GM12878 (cell line): ENCODE measurements at regions not wholly inside any gene's neighbourhood (a gene's known extent, or its start where the extent isn't known, plus 50 kb on each side); places are given as distances from the start of the nearest gene placed in this dataset.

ENCODE experiments used
- CTCF ChIP-seq, 3 experiments: IDR thresholded peaks in 2 of 3; conservative IDR thresholded peaks in 1 of 3; 2 replicates each; pipeline ENCODE4 v1.5.1; 2011; ENCODE audit warnings: low read depth in 3 of 3, low read length in 3 of 3, mild to moderate bottlenecking in 3 of 3, control low read depth in 2 of 3, moderate library complexity in 2 of 3, inconsistent platforms in 1 of 3, mixed read lengths in 1 of 3; ENCODE audit not compliant: control insufficient read depth in 2 of 3, insufficient read depth in 1 of 3; ENCODE audit errors: extremely low read depth in 1 of 3
- EZH2 ChIP-seq: IDR thresholded peaks from 2 replicates; pipeline ENCODE4 v1.6.1; 2012; ENCODE audit warnings: low read depth, mild to moderate bottlenecking, control low read depth, inconsistent platforms, low read length, borderline replicate concordance; ENCODE audit not compliant: control insufficient read depth
- FOS ChIP-seq: IDR thresholded peaks from 3 replicates; pipeline ENCODE4 v1.6.1; 2011; ENCODE audit warnings: borderline replicate concordance; ENCODE audit not compliant: insufficient read length; ENCODE audit errors: extremely low read depth
- JUND ChIP-seq: IDR thresholded peaks from 2 replicates; pipeline ENCODE4 v1.6.1; 2012; ENCODE audit warnings: low read depth, mild to moderate bottlenecking, low read length, improper control_type of control experiment, moderate library complexity
- MXI1 ChIP-seq: fragments of 150-350 bp; IDR thresholded peaks from 2 replicates; pipeline ENCODE4 v1.6.1; 2011; ENCODE audit warnings: low read depth, mild to moderate bottlenecking, inconsistent platforms, low read length, improper control_type of control experiment
- NFXL1 ChIP-seq: fragments of 450-650 bp; IDR thresholded peaks from 2 replicates; pipeline ENCODE4 v1.6.1; 2017; ENCODE audit warnings: antibody characterized with exemption, mild to moderate bottlenecking, borderline replicate concordance
- POLR2A ChIP-seq: IDR thresholded peaks from 2 replicates; pipeline ENCODE4 v1.6.1; 2011; ENCODE audit warnings: low read depth, mild to moderate bottlenecking, low read length
- RCOR1 ChIP-seq: conservative IDR thresholded peaks from 2 replicates; pipeline ENCODE4 v1.6.1; 2012; ENCODE audit warnings: low read depth, low read length, improper control_type of control experiment
- SKIL ChIP-seq: fragments of 450-650 bp; IDR thresholded peaks from 2 replicates; pipeline ENCODE4 v1.6.1; 2017; ENCODE audit warnings: mild to moderate bottlenecking, low read depth, inconsistent platforms; ENCODE audit not compliant: poor library complexity, severe bottlenecking
- SMC3 ChIP-seq: IDR thresholded peaks from 2 replicates; pipeline ENCODE4 v1.6.1; 2011; ENCODE audit warnings: low read length, improper control_type of control experiment, borderline replicate concordance
- TCF7 ChIP-seq: IDR thresholded peaks from 2 replicates; pipeline ENCODE4 v1.6.1; 2014; ENCODE audit warnings: antibody characterized with exemption, borderline replicate concordance
- USF1 ChIP-seq: IDR thresholded peaks from 2 replicates; pipeline ENCODE4 v1.6.1; 2011; ENCODE audit warnings: borderline replicate concordance, low read depth, mild to moderate bottlenecking, moderate library complexity, mixed read lengths, low read length; ENCODE audit not compliant: insufficient read depth; ENCODE audit errors: extremely low read length
- TF ChIP-seq, protein P1 (sequence below): fragments of 450-650 bp; IDR thresholded peaks from 2 replicates; pipeline ENCODE4 v1.6.1; 2016; ENCODE audit warnings: mild to moderate bottlenecking, moderate library complexity, borderline replicate concordance
- TF ChIP-seq, protein P2 (sequence below): fragments of 150-350 bp; IDR thresholded peaks from 2 replicates; pipeline ENCODE4 v1.6.1; 2016; ENCODE audit warnings: low read depth, low read length

DNA sequence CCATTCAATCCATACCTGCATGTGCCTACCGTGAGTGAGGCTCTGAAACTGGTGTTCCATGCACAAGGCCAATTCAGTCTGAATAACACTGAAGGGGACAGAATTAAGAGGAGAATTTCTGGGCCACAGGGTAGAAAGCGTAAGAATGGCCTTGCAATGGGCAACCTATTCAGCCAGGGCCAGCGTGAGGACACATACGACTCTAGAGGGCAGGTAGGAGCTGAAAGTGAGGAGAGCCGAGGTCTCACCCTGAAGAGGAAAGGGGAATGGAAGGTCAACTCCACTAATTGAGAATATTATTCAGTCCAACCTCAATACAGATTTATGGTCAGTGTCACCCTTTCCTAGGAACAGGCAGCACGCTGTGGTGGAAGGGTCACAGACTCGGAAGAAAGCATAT lies 202.2 kb downstream of the TRIML1 start:
- TF ChIP-seq TCF7: no peak
- TF ChIP-seq, protein P1, sequence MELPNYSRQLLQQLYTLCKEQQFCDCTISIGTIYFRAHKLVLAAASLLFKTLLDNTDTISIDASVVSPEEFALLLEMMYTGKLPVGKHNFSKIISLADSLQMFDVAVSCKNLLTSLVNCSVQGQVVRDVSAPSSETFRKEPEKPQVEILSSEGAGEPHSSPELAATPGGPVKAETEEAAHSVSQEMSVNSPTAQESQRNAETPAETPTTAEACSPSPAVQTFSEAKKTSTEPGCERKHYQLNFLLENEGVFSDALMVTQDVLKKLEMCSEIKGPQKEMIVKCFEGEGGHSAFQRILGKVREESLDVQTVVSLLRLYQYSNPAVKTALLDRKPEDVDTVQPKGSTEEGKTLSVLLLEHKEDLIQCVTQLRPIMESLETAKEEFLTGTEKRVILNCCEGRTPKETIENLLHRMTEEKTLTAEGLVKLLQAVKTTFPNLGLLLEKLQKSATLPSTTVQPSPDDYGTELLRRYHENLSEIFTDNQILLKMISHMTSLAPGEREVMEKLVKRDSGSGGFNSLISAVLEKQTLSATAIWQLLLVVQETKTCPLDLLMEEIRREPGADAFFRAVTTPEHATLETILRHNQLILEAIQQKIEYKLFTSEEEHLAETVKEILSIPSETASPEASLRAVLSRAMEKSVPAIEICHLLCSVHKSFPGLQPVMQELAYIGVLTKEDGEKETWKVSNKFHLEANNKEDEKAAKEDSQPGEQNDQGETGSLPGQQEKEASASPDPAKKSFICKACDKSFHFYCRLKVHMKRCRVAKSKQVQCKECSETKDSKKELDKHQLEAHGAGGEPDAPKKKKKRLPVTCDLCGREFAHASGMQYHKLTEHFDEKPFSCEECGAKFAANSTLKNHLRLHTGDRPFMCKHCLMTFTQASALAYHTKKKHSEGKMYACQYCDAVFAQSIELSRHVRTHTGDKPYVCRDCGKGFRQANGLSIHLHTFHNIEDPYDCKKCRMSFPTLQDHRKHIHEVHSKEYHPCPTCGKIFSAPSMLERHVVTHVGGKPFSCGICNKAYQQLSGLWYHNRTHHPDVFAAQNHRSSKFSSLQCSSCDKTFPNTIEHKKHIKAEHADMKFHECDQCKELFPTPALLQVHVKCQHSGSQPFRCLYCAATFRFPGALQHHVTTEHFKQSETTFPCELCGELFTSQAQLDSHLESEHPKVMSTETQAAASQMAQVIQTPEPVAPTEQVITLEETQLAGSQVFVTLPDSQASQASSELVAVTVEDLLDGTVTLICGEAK: no peak
- TF ChIP-seq SMC3: no peak
- no peak for TF ChIP-seq RCOR1
- no peak for TF ChIP-seq NFXL1
- TF ChIP-seq SKIL: no peak
- no peak for TF ChIP-seq CTCF (IDR thresholded peaks at IDR 0.05 in 2 of 3, conservative IDR thresholded peaks at IDR 0.05 in 1 of 3; ENCODE audit: control insufficient read depth in 2 of 3, extremely low read depth in 1 of 3, insufficient read depth in 1 of 3, low read depth in 3 of 3, low read length in 3 of 3)
- no peak for TF ChIP-seq FOS
- TF ChIP-seq MXI1: no peak
- no peak for TF ChIP-seq USF1
- TF ChIP-seq POLR2A: no peak
- TF ChIP-seq, protein P2, sequence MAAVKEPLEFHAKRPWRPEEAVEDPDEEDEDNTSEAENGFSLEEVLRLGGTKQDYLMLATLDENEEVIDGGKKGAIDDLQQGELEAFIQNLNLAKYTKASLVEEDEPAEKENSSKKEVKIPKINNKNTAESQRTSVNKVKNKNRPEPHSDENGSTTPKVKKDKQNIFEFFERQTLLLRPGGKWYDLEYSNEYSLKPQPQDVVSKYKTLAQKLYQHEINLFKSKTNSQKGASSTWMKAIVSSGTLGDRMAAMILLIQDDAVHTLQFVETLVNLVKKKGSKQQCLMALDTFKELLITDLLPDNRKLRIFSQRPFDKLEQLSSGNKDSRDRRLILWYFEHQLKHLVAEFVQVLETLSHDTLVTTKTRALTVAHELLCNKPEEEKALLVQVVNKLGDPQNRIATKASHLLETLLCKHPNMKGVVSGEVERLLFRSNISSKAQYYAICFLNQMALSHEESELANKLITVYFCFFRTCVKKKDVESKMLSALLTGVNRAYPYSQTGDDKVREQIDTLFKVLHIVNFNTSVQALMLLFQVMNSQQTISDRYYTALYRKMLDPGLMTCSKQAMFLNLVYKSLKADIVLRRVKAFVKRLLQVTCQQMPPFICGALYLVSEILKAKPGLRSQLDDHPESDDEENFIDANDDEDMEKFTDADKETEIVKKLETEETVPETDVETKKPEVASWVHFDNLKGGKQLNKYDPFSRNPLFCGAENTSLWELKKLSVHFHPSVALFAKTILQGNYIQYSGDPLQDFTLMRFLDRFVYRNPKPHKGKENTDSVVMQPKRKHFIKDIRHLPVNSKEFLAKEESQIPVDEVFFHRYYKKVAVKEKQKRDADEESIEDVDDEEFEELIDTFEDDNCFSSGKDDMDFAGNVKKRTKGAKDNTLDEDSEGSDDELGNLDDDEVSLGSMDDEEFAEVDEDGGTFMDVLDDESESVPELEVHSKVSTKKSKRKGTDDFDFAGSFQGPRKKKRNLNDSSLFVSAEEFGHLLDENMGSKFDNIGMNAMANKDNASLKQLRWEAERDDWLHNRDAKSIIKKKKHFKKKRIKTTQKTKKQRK: no peak
- no peak for TF ChIP-seq EZH2
- TF ChIP-seq JUND: no peak
